SK-N-SH (cell line): ENCODE measurements at regions not wholly inside any gene's neighbourhood (a gene's known extent, or its start where the extent isn't known, plus 50 kb on each side); places are given as distances from the start of the nearest gene placed in this dataset.

ENCODE experiments used
- EP300 ChIP-seq, 2 experiments: IDR thresholded peaks; 2 replicates each; pipeline versions ENCODE4 v1.4.0 to v1.6.1; 2012; ENCODE audit warnings: borderline replicate concordance in 1 of 2, low read depth in 1 of 2, low read length in 1 of 2
- JUND ChIP-seq: IDR thresholded peaks from 2 replicates; pipeline ENCODE4 v1.4.0; 2012
- TCF12 ChIP-seq: IDR thresholded peaks from 2 replicates; pipeline ENCODE4 v1.4.0; 2012
- TF ChIP-seq, protein P1 (sequence below): fragments of 200-600 bp; sonication (generic); IDR thresholded peaks from 2 replicates; pipeline ENCODE4 v1.6.1; 2017; ENCODE audit warnings: antibody characterized with exemption, mild to moderate bottlenecking, moderate library complexity
- TF ChIP-seq, protein P2 (sequence below): IDR thresholded peaks from 2 replicates; pipeline ENCODE4 v1.4.0; 2012; ENCODE audit warnings: low read depth, borderline replicate concordance

DNA sequence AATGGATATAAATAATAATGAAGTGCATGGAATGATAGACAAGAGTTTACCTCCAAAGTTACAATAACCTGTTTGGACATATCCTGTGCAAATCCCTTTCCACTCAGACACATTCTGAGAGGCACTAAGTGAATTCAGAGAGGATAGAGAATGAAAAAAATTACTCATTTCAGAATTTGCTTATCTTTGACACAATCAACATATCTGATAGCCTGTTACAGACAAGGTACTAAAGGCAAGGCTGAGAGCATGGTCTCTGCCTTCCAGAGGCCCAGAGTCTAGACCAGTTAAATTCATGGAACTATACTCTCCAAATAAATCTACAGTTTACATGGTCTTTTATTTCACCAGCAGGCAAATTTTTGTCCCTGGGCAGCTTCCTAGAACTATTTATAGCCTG, 371.8 kb upstream of the PTGER4 start:
- no peak for TF ChIP-seq JUND
- no peak for TF ChIP-seq EP300 (IDR thresholded peaks at IDR 0.05; ENCODE audit: borderline replicate concordance in 1 of 2, low read depth in 1 of 2, low read length in 1 of 2)
- TF ChIP-seq, protein P1, sequence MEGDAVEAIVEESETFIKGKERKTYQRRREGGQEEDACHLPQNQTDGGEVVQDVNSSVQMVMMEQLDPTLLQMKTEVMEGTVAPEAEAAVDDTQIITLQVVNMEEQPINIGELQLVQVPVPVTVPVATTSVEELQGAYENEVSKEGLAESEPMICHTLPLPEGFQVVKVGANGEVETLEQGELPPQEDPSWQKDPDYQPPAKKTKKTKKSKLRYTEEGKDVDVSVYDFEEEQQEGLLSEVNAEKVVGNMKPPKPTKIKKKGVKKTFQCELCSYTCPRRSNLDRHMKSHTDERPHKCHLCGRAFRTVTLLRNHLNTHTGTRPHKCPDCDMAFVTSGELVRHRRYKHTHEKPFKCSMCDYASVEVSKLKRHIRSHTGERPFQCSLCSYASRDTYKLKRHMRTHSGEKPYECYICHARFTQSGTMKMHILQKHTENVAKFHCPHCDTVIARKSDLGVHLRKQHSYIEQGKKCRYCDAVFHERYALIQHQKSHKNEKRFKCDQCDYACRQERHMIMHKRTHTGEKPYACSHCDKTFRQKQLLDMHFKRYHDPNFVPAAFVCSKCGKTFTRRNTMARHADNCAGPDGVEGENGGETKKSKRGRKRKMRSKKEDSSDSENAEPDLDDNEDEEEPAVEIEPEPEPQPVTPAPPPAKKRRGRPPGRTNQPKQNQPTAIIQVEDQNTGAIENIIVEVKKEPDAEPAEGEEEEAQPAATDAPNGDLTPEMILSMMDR = no peak
- TF ChIP-seq TCF12 = no peak
- TF ChIP-seq, protein P2, sequence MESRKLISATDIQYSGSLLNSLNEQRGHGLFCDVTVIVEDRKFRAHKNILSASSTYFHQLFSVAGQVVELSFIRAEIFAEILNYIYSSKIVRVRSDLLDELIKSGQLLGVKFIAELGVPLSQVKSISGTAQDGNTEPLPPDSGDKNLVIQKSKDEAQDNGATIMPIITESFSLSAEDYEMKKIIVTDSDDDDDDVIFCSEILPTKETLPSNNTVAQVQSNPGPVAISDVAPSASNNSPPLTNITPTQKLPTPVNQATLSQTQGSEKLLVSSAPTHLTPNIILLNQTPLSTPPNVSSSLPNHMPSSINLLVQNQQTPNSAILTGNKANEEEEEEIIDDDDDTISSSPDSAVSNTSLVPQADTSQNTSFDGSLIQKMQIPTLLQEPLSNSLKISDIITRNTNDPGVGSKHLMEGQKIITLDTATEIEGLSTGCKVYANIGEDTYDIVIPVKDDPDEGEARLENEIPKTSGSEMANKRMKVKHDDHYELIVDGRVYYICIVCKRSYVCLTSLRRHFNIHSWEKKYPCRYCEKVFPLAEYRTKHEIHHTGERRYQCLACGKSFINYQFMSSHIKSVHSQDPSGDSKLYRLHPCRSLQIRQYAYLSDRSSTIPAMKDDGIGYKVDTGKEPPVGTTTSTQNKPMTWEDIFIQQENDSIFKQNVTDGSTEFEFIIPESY = no peak
